ENCODE measurements at regions not wholly inside any gene's neighbourhood (a gene's known extent, or its start where the extent isn't known, plus 50 kb on each side); places are given as distances from the start of the nearest gene placed in this dataset.

GRCh38 chr18:11377766-11378540 lies 228.6 kb upstream of the PIEZO2 start:
- H3K9ac ChIP-seq (ENCODE audit: low read length), result no peak overlapping the region
- no peaks in the 10 kb centered on the region for H4K20me1 ChIP-seq (ENCODE audit: insufficient read depth)
- no peak for TF ChIP-seq POLR2A (IDR thresholded peaks at IDR 0.05; ENCODE audit: borderline replicate concordance, extremely low read depth, insufficient read depth, insufficient read length)
- no peaks in the 10 kb centered on the region for H3K36me3 ChIP-seq (ENCODE audit: control insufficient read depth in 1 of 2, insufficient read depth in 2 of 2, low read length in 2 of 2)
- H3K9me3 ChIP-seq (ENCODE audit: control insufficient read depth in 1 of 2, insufficient read depth in 1 of 2, low read depth in 1 of 2, low read length in 2 of 2), result no peaks in the 10 kb centered on the region
- intact Hi-C loops (cut with micrococcal nuclease), result no loop called here
- no peak overlapping the region for H3K27ac ChIP-seq (ENCODE audit: low read depth, low read length)
- no peak overlapping the region for H3K4me2 ChIP-seq (ENCODE audit: low read length)
- BruUV-seq (replicated peaks), result no TSS peak
- H3K9me2 ChIP-seq (ENCODE audit: insufficient read depth), result no peaks in the 10 kb centered on the region
- RAD21 ChIA-PET (ENCODE audit: low non-redundant PET in 1 of 2, low total read pairs in 2 of 2, uncharacterized antibody in 2 of 2, unreplicated experiment in 2 of 2), result no interaction called here
- POLR2A ChIA-PET, result no interaction called here
- H3K27me3 ChIP-seq (ENCODE audit: insufficient read depth, low read length), result peaks cover 30% of the 10 kb centered on the region
- DNase-seq (ENCODE audit: low read depth, low spot score) (no peak), ATAC-seq (no peak)
- CTCF ChIA-PET, result interaction anchor here (0.7 to 0.8 kb wide), 2 partner anchors 21 to 359 kb away, joined by 3 read pairs; no protein-coding TSS in a partner anchor
- H3K79me2 ChIP-seq (ENCODE audit: insufficient read depth, low read length), result no peaks in the 10 kb centered on the region
- H3K4me1 ChIP-seq (ENCODE audit: control insufficient read depth in 1 of 2, insufficient read depth in 2 of 2, low read length in 2 of 2), result no peaks in the 10 kb centered on the region
- no peak overlapping the region for H3K4me3 ChIP-seq (replicated peaks in 1 of 2; ENCODE audit: low read depth in 1 of 2, low read length in 2 of 2)
- no peak overlapping the region for H2AFZ ChIP-seq (ENCODE audit: low read depth, low read length, poor library complexity, severe bottlenecking)

GRCh38 chr18:11372163-11372562 lies 222.8 kb upstream of the PIEZO2 start:
- no peaks in the 10 kb centered on the region for H3K4me1 ChIP-seq (ENCODE audit: control insufficient read depth in 1 of 2, insufficient read depth in 2 of 2, low read length in 2 of 2)
- TF ChIP-seq ZNF274 (IDR thresholded peaks at IDR 0.05; ENCODE audit: low read depth, low read length) (no peak), SIN3A (IDR thresholded peaks at IDR 0.05; ENCODE audit: low read depth) (no peak), ZFX (IDR thresholded peaks at IDR 0.05) (no peak), TCF7L2 (IDR thresholded peaks at IDR 0.05; ENCODE audit: borderline replicate concordance, extremely low read depth, insufficient read depth, insufficient read length) (no peak)
- no peak overlapping the region for H3K27ac ChIP-seq (ENCODE audit: low read depth, low read length)
- H3K4me2 ChIP-seq (ENCODE audit: low read length), result no peak overlapping the region
- intact Hi-C loops (cut with micrococcal nuclease), result no loop called here
- H3K79me2 ChIP-seq (ENCODE audit: insufficient read depth, low read length), result no peaks in the 10 kb centered on the region
- POLR2A ChIA-PET, result no interaction called here
- H3K9me2 ChIP-seq (ENCODE audit: insufficient read depth), result no peaks in the 10 kb centered on the region
- H3K9me3 ChIP-seq (ENCODE audit: control insufficient read depth in 1 of 2, insufficient read depth in 1 of 2, low read depth in 1 of 2, low read length in 2 of 2), result no peaks in the 10 kb centered on the region
- no peak for ATAC-seq
- H3K27me3 ChIP-seq (ENCODE audit: insufficient read depth, low read length), result peaks cover 33% of the 10 kb centered on the region
- BruUV-seq (replicated peaks), result no TSS peak
- H4K20me1 ChIP-seq (ENCODE audit: insufficient read depth), result no peaks in the 10 kb centered on the region
- no peak overlapping the region for H3K4me3 ChIP-seq (replicated peaks in 1 of 2; ENCODE audit: low read depth in 1 of 2, low read length in 2 of 2)
- H2AFZ ChIP-seq (ENCODE audit: low read depth, low read length, poor library complexity, severe bottlenecking), result no peak overlapping the region
- no peaks in the 10 kb centered on the region for H3K36me3 ChIP-seq (ENCODE audit: control insufficient read depth in 1 of 2, insufficient read depth in 2 of 2, low read length in 2 of 2)
- RAD21 ChIA-PET (ENCODE audit: low non-redundant PET in 1 of 2, low total read pairs in 2 of 2, uncharacterized antibody in 2 of 2, unreplicated experiment in 2 of 2), result no interaction called here
- DNase-seq (ENCODE audit: low read depth, low spot score), result no peak
- H3K9ac ChIP-seq (ENCODE audit: low read length), result no peak overlapping the region
- CTCF ChIA-PET, result no interaction called here

Measured in HCT116 (cell line).